ENCODE measurements at regions not wholly inside any gene's neighbourhood (a gene's known extent, or its start where the extent isn't known, plus 50 kb on each side); places are given as distances from the start of the nearest gene placed in this dataset.

- no peak for DNase-seq
Observed at GRCh38 chr10:28250782-28251181, 52.1 kb downstream of the MPP7 start.

DNA sequence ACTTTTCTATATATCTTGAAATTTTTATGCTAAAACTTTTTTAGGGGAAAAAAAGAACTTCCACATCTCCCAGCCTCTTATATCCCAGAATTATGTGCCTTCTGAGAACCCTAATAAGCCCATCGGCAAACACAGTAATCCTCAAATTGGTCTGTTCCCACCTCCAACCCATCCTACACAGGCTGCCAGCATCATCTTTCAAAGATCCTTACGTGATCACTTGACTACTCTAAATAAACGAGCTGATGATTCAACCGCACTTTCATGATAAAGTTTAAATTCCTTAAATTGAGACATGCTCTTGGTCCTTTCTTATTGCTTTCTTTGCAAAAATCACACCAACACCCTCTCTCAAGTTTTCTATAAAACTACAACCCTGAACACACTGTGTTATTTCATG lies 52.5 kb downstream of the MPP7 start:
- DNase-seq, result no peak

- no peak for DNase-seq
Observed at GRCh38 chr10:28249512-28249911, 53.4 kb downstream of the MPP7 start.

DNA sequence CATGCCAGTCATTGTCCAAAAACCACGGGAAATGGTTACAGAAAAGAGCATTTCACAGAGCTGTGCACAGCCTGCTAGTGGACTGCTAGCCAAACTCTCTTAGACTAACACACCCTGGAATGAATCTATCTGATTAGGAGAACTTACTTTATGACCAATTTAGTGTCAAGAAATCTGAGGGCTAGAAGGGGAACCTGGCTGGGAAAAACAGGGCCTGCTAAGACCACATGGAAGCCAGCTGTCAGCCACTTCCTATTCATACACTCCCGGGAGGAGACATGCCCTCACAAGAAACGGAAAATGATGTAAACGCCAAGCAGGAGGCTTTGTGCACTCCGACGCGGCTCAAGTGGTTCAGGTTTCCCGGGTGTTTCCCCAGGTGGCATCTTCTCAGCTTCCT lies 54.8 kb downstream of the MPP7 start:
- DNase-seq, result no peak

DNA sequence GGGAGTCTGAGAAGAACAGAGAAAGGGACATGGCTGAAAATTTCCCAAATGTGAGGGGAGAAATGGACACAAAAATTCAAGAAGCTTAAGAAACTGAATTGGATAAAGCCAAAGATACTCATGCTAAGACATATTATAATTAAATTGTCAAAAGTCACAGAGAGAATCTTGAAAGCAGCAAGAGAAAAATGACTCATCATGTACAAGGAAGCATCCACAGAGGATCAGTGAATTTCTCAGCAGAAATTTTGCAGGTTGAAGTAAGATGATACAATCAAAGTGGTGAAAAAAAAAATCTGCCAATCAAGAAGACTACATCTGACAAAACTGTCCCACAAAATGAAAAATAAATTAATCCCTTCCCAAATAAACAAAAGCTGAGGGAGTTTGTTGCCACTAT lies 56.8 kb downstream of the MPP7 start:
- no peak for DNase-seq

DNA sequence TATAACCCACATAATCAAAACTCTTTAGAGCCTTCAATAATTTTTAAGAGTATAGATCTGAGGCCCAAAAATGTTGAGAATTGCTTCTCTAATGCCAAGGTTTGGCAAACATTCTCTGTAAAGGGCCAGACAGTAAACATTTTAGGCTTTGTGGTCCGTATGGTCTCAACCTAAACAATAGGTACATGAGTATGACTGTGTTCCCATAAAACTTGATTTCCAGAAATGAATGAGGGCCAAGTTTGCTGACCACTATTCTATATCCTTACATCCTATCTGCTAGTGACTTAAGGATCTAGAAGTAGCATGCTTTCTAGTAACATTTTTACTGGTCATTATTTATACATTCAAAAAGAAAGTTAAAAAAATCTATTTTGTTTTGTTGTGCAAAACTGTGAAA lies 58.9 kb downstream of the MPP7 start:
- no peak for DNase-seq

- DNase-seq, result no peak
Observed at GRCh38 chr10:28242555-28243204, 60.2 kb downstream of the MPP7 start.

GRCh38 chr10:28241741-28242399 lies 61.0 kb downstream of the MPP7 start:
- peak; percentile 22 for DNase-seq

- no peak for DNase-seq
Observed at GRCh38 chr10:28240400-28240799, 62.5 kb downstream of the MPP7 start.

GRCh38 chr10:28236591-28236990 lies 66.3 kb downstream of the MPP7 start:
- DNase-seq, result no peak

- no peak for DNase-seq
Observed at GRCh38 chr10:28220811-28221210, 82.1 kb downstream of the MPP7 start.

GRCh38 chr10:28219251-28219650 lies 83.6 kb downstream of the MPP7 start:
- DNase-seq, result no peak

- no peak for DNase-seq
Observed at GRCh38 chr10:28217848-28218247, 85.0 kb downstream of the MPP7 start.

DNA sequence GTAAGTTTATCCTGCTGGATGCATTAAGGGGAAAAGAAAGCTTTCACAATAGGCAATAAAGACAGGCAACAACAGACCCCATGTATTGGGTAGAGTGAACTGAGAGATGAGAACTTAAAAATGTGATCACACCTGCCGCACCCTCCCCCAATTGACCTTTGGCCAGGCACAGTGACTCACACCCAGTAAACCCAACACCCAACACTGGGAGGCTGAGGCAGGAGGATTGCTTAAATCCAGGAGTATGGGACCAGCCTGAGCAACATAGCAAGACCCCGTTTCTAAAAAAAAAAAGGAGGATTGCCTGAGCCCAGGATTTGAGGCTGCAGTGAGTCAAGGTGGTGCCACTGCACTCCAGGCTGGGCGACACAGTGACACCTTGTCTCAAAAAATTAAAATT lies 86.9 kb downstream of the MPP7 start:
- no peak for DNase-seq

DNA sequence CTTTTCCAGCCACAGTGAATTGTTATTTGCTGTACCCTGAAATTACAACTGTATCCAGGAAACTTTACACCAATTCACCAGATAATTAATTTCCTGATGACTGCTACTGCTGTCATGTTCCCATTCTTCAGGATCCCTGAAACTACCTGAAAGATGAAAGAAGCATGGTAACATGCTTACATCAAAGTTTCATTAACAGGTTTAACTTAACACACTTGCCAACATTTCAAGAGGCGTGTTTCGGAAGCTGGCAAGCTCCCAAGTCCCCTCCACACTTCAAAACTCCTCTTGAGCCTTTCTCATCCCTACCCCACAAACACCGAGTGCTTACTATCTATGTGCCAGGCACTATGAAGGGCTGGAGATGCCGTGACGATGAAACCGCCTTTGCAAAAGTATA lies 88.6 kb downstream of the MPP7 start:
- no peak for DNase-seq

- no peak for DNase-seq
Observed at GRCh38 chr10:28211759-28212158, 91.1 kb downstream of the MPP7 start.

DNA sequence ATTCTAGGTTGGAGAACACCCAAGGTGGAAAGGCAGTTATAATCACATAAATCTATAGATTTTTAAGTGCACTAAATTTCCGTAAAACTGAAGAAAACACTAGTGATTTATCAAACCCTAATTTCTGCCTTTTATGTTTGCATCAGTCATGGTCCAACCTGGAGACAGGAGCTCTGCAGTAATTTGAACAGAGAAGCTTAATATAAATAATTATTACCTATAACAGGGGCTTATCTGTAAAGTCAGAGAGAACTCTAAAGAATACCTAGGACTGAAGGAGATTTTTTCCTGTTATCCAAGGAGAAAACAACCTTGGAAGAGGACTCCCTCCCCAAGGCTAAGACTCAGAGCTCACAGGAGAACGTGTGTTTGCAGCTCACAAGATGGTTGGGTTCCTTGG lies 95.1 kb downstream of the MPP7 start:
- no peak for DNase-seq

- DNase-seq, result no peak
Observed at GRCh38 chr10:28202941-28203352, 99.9 kb downstream of the MPP7 start.

GRCh38 chr10:28201410-28202400 lies 101.2 kb downstream of the MPP7 start:
- no peak for DNase-seq

DNA sequence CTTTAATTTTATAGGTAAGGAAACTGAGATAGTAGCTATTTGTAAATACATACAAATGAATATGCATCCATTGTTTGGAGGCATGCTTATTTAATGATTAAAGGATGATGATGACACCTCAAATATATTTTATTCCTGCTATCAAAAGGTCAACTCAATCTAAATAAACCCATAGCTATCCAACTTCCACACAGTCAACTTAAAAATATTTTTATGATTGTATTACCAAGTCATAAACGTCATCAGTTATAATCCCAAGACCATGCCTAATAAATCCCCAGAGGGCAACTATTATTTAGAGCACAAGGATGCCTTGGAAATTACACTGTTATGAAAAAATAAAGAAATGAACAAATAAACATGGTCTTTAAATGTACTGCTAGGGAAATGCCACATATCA lies 102.1 kb downstream of the MPP7 start:
- no peak for DNase-seq

DNA sequence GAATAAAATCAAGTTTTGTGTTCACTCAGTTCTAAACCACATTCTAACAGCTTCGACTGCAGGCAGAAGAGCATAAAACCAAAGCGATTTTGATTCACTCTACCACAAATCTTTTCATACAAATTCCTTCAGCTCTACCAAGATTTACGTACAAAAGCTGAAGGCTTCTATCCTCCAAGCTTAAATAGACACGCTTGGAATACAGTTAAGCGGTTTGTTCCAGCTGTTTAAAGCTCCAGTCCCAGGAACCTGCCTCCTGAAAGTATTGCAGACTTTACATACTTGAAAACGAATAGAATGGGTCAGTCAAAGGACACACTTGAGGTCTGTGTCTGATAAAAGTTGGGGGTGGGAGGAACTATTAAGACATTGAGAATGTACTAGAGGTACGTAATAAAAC lies 102.9 kb downstream of the MPP7 start:
- DNase-seq, result no peak

DNA sequence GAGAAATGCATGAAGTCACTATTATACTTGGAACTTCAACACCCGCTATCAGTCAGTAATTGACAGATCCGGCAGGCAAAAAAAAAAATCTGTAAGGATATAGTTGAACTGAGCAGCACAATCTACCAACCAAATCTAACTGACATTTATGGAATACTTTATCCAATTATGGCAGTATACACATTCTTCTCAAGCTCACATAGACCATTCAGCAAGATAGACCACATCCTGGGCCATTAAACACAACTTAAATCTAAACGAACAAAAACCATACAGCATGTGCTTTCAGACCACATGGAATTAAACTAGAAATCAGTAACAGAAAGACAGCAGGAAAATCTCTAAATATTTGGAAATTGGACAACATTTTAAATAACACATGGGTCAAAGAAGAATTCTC lies 112.7 kb downstream of the MPP7 start:
- no peak for DNase-seq

DNA sequence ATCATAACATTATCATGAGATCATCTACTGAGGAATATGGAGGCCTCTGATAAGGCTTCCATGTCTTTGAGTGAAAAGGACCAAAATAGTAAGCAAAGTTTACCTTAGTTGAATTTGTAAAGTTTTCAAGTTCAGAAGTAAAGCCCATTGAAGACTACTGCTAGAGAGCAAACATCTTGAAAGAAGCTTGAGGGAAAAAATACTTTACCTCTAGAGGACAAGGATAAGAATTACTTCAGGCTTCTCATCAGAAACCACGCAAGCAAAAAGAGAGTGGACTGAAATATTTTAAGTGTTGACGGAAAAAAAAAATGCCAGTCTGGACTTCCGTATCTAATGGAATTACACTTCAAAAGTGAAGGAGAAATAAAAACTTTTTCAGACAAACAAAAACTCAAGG lies 114.3 kb downstream of the MPP7 start:
- DNase-seq, result no peak

All from NCI-H524 treated with DMSO at 0.1 percent for 48 hours (cell line).